ENCODE measurements at regions not wholly inside any gene's neighbourhood (a gene's known extent, or its start where the extent isn't known, plus 50 kb on each side); places are given as distances from the start of the nearest gene placed in this dataset.

- no peak for TF ChIP-seq TAF1 (IDR thresholded peaks at IDR 0.05; ENCODE audit: low read depth, low read length)
- no peak for TF ChIP-seq POLR2AphosphoS5 (IDR thresholded peaks at IDR 0.05; ENCODE audit: low read depth, low read length)
- no peak for TF ChIP-seq POLR2A (IDR thresholded peaks at IDR 0.05; ENCODE audit: low read depth, low read length)
- TF ChIP-seq PAX5 (IDR thresholded peaks at IDR 0.05; ENCODE audit: insufficient read depth, low read length, severe bottlenecking), result no peak
- no peak for TF ChIP-seq SPI1 (IDR thresholded peaks at IDR 0.05; ENCODE audit: low read depth, low read length)
Measured at GRCh38 chr13:23500849-23501248, 67.3 kb upstream of the SACS start.
